Type B pancreatic cell (in vitro differentiated cells): ENCODE measurements at regions not wholly inside any gene's neighbourhood (a gene's known extent, or its start where the extent isn't known, plus 50 kb on each side); places are given as distances from the start of the nearest gene placed in this dataset.

Experiments
- DNase-seq: peaks from one replicate; pipeline ENCODE4 v3.0.0; 2021; ENCODE audit warnings: mixed read lengths; ENCODE audit not compliant: unreplicated experiment; ENCODE audit errors: extremely low spot score
- H3K27ac Mint-ChIP-seq: 2 replicates; pipeline ENCODE4 v1.8.0; 2021; ENCODE audit warnings: mild to moderate bottlenecking, mixed read lengths
- H3K27me3 Mint-ChIP-seq: 2 replicates; pipeline ENCODE4 v1.8.0; 2021; ENCODE audit warnings: mixed read lengths
- H3K36me3 Mint-ChIP-seq: 2 replicates; pipeline ENCODE4 v1.8.0; 2021; ENCODE audit warnings: mixed read lengths
- H3K4me1 Mint-ChIP-seq: one replicate; pipeline ENCODE4 v1.8.0; 2021; ENCODE audit warnings: mixed read lengths; ENCODE audit not compliant: unreplicated experiment
- H3K4me3 Mint-ChIP-seq: 2 replicates; pipeline ENCODE4 v1.8.0; 2021; ENCODE audit warnings: mild to moderate bottlenecking, mixed read lengths
- H3K9me3 Mint-ChIP-seq: 2 replicates; pipeline ENCODE4 v1.8.0; 2021; ENCODE audit warnings: mixed read lengths
- CTCF ChIP-seq: fragments of 200-600 bp; sonication (generic); conservative IDR thresholded peaks from 2 replicates; pipeline ENCODE4 v1.5.0; 2021; ENCODE audit warnings: antibody characterized with exemption, mild to moderate bottlenecking

- H3K9me3 Mint-ChIP-seq, result peaks cover 4% of the 10 kb centered on the region
- H3K36me3 Mint-ChIP-seq, result no peaks in the 10 kb centered on the region
- H3K27ac Mint-ChIP-seq, result no peak overlapping the region
- no peaks in the 10 kb centered on the region for H3K4me1 Mint-ChIP-seq
- no peak for TF ChIP-seq CTCF
- H3K4me3 Mint-ChIP-seq, result no peak overlapping the region
- no peaks in the 10 kb centered on the region for H3K27me3 Mint-ChIP-seq
- DNase-seq, result no peak
These were observed 62.7 kb downstream of the SLC41A2 start for GRCh38 chr12:104895415-104895814.

GRCh38 chr12:104890476-104891096, 67.5 kb downstream of the SLC41A2 start:
- H3K27me3 Mint-ChIP-seq, result no peaks in the 10 kb centered on the region
- no peak for DNase-seq

GRCh38 chr12:104889735-104890134, 68.4 kb downstream of the SLC41A2 start:
- no peak for TF ChIP-seq CTCF
- no peak overlapping the region for H3K4me3 Mint-ChIP-seq
- no peaks in the 10 kb centered on the region for H3K4me1 Mint-ChIP-seq
- no peak overlapping the region for H3K27ac Mint-ChIP-seq
- no peaks in the 10 kb centered on the region for H3K27me3 Mint-ChIP-seq
- no peak for DNase-seq
- H3K36me3 Mint-ChIP-seq, result no peaks in the 10 kb centered on the region
- H3K9me3 Mint-ChIP-seq, result peaks cover 4% of the 10 kb centered on the region

More at GRCh38 chr12:104890476-104891096, 67.5 kb downstream of the SLC41A2 start:
- Mint-ChIP-seq H3K36me3 (no peaks in the 10 kb centered on the region), H3K9me3 (peaks cover 4% of the 10 kb centered on the region), H3K4me1 (no peaks in the 10 kb centered on the region), H3K4me3 (no peak overlapping the region), H3K27ac (no peak overlapping the region)
- no peak for TF ChIP-seq CTCF

- no peaks in the 10 kb centered on the region for H3K36me3 Mint-ChIP-seq
These were observed 69.2 kb downstream of the SLC41A2 start for GRCh38 chr12:104888892-104889291.

GRCh38 chr12:104888481-104888880, 69.6 kb downstream of the SLC41A2 start:
- Mint-ChIP-seq H3K4me1 (no peaks in the 10 kb centered on the region), H3K9me3 (peaks cover 1% of the 10 kb centered on the region), H3K27ac (no peak overlapping the region), H3K27me3 (no peaks in the 10 kb centered on the region), H3K36me3 (no peaks in the 10 kb centered on the region), H3K4me3 (no peak overlapping the region)
- DNase-seq, result no peak
- TF ChIP-seq CTCF, result no peak

More at GRCh38 chr12:104888892-104889291, 69.2 kb downstream of the SLC41A2 start:
- Mint-ChIP-seq H3K9me3 (peaks cover 4% of the 10 kb centered on the region), H3K27ac (no peak overlapping the region), H3K4me1 (no peaks in the 10 kb centered on the region), H3K4me3 (no peak overlapping the region), H3K27me3 (no peaks in the 10 kb centered on the region)
- no peak for DNase-seq
- no peak for TF ChIP-seq CTCF
